Osteocyte (in vitro differentiated cells): ENCODE measurements at regions not wholly inside any gene's neighbourhood (a gene's known extent, or its start where the extent isn't known, plus 50 kb on each side); places are given as distances from the start of the nearest gene placed in this dataset.

ENCODE experiments used
- DNase-seq: peaks from one replicate; pipeline ENCODE4 v3.0.0; 2021; ENCODE audit warnings: mixed read lengths; ENCODE audit not compliant: unreplicated experiment; ENCODE audit errors: extremely low spot score
- H3K27ac Mint-ChIP-seq: one replicate; pipeline ENCODE4 v1.8.0; 2021; ENCODE audit warnings: mild to moderate bottlenecking, mixed read lengths; ENCODE audit not compliant: unreplicated experiment
- H3K27me3 Mint-ChIP-seq: one replicate; pipeline ENCODE4 v1.8.0; 2021; ENCODE audit warnings: mixed read lengths; ENCODE audit not compliant: unreplicated experiment
- H3K36me3 Mint-ChIP-seq: one replicate; pipeline ENCODE4 v1.8.0; 2021; ENCODE audit warnings: mixed read lengths; ENCODE audit not compliant: unreplicated experiment
- H3K4me1 Mint-ChIP-seq: one replicate; pipeline ENCODE4 v1.8.0; 2021; ENCODE audit warnings: mixed read lengths; ENCODE audit not compliant: unreplicated experiment
- H3K4me3 Mint-ChIP-seq: one replicate; pipeline ENCODE4 v1.8.0; 2021; ENCODE audit warnings: mild to moderate bottlenecking, moderate library complexity, mixed read lengths; ENCODE audit not compliant: unreplicated experiment
- H3K9me3 Mint-ChIP-seq: one replicate; pipeline ENCODE4 v1.8.0; 2021; ENCODE audit warnings: mixed read lengths; ENCODE audit not compliant: unreplicated experiment
- TF ChIP-seq, protein P1 (sequence below): fragments of 200-600 bp; sonication (generic); IDR thresholded peaks from 2 replicates; pipeline ENCODE4 v1.5.0; 2021; ENCODE audit warnings: antibody characterized with exemption, mild to moderate bottlenecking, moderate library complexity

DNA sequence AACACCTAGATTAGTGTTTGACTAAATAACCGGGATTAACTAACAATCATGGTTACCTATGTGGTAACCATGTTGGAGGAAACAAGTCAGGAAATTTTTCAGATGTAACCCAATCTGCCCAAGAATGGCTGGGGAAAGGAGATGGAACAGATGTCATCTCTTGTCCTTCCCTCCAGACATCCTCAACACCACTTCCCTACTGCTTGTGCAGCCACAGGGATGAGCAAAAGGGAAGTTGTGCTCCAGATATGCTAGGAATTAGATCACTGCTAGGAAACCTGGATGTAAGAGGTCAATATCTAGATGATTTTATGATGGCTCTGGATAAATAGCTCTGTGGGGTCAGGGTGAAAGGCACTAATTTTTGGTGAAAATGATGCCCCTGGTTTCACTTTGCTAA is 61.3 kb upstream of the ELL2 start:
- Mint-ChIP-seq H3K27ac (peak overlapping the region; percentile 84), H3K9me3 (no peaks in the 10 kb centered on the region), H3K36me3 (no peaks in the 10 kb centered on the region), H3K4me1 (peaks cover 46% of the 10 kb centered on the region), H3K4me3 (no peak overlapping the region), H3K27me3 (no peaks in the 10 kb centered on the region)
- no peak for DNase-seq
- TF ChIP-seq, protein P1, sequence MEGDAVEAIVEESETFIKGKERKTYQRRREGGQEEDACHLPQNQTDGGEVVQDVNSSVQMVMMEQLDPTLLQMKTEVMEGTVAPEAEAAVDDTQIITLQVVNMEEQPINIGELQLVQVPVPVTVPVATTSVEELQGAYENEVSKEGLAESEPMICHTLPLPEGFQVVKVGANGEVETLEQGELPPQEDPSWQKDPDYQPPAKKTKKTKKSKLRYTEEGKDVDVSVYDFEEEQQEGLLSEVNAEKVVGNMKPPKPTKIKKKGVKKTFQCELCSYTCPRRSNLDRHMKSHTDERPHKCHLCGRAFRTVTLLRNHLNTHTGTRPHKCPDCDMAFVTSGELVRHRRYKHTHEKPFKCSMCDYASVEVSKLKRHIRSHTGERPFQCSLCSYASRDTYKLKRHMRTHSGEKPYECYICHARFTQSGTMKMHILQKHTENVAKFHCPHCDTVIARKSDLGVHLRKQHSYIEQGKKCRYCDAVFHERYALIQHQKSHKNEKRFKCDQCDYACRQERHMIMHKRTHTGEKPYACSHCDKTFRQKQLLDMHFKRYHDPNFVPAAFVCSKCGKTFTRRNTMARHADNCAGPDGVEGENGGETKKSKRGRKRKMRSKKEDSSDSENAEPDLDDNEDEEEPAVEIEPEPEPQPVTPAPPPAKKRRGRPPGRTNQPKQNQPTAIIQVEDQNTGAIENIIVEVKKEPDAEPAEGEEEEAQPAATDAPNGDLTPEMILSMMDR: no peak

DNA sequence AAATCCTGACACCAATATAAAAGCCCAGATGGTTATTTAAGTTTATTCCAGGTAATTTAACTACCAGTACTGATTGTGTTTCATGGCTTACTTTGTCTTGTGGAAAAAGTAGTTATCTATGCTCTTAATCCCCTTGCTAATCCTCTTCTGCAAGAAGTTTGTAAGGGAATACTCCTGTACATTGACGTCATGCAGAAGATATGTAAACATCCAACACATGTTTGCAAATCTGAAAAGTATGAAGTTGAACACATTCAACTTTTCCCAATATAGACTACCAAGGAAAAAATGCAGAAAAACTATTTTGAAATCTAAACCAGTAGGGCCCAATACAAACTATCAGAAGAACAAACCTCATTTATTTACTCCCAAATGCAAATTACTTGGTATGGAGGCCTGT is 56.3 kb upstream of the ELL2 start:
- H3K36me3 Mint-ChIP-seq: no peaks in the 10 kb centered on the region
- H3K4me3 Mint-ChIP-seq: no peak overlapping the region
- TF ChIP-seq, protein P1: no peak
- H3K27me3 Mint-ChIP-seq: no peaks in the 10 kb centered on the region
- peaks cover 3% of the 10 kb centered on the region for H3K9me3 Mint-ChIP-seq
- H3K27ac Mint-ChIP-seq: peak overlapping the region; percentile 1
- no peak for DNase-seq
- H3K4me1 Mint-ChIP-seq: peaks cover 8% of the 10 kb centered on the region

DNA sequence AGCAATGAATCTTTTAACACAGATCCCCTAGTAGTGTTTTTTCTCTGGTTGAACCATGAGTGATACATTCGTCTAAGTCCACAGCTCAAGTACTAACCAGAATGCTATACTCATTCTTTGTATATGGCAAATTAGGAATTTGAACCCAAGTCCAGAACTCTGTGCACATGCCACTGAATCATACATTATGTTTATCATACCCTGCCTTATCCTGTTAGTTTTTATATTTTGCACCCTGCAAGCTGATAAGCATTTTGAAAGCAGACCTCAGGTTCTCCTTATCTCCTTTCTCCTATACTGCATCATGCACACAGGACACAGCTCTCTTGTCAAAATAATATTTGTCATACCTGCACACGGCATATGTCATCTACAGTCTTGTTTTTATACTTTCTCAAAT is 54.6 kb upstream of the ELL2 start:
- Mint-ChIP-seq H3K27me3 (no peaks in the 10 kb centered on the region), H3K4me1 (peaks cover 6% of the 10 kb centered on the region), H3K9me3 (peaks cover 3% of the 10 kb centered on the region), H3K27ac (no peak overlapping the region), H3K36me3 (no peaks in the 10 kb centered on the region), H3K4me3 (no peak overlapping the region)
- no peak for DNase-seq
- TF ChIP-seq, protein P1: no peak

DNA sequence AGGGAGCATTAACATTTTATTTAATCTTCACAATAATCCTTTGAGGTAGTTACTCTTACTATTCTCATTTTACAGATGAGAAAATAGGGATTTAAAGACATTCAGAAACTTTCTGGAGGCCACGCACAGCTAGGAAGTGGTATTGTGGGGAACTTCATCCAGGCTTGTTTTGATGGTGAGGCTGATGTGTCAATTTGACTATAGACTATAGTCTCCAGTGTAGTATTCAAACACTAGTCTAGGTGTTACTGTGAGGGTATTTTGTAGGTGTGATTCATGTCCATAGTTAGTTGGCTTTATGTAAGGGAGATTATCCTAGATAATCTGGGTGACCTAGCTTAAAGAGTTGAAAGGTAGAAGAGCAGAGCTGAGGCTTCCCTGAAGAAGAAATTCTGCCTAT is 54.1 kb upstream of the ELL2 start:
- Mint-ChIP-seq H3K27ac (no peak overlapping the region), H3K27me3 (no peaks in the 10 kb centered on the region), H3K4me1 (peaks cover 6% of the 10 kb centered on the region), H3K4me3 (no peak overlapping the region), H3K36me3 (no peaks in the 10 kb centered on the region), H3K9me3 (peaks cover 3% of the 10 kb centered on the region)
- no peak for DNase-seq
- TF ChIP-seq, protein P1: no peak

GRCh38 chr5:96014395-96014794 is 52.7 kb upstream of the ELL2 start:
- no peak overlapping the region for H3K4me3 Mint-ChIP-seq
- peaks cover 6% of the 10 kb centered on the region for H3K4me1 Mint-ChIP-seq
- no peaks in the 10 kb centered on the region for H3K36me3 Mint-ChIP-seq
- H3K27ac Mint-ChIP-seq: no peak overlapping the region
- no peaks in the 10 kb centered on the region for H3K27me3 Mint-ChIP-seq
- H3K9me3 Mint-ChIP-seq: peaks cover 7% of the 10 kb centered on the region
- TF ChIP-seq, protein P1: no peak
- no peak for DNase-seq
